ENCODE measurements at regions not wholly inside any gene's neighbourhood (a gene's known extent, or its start where the extent isn't known, plus 50 kb on each side); places are given as distances from the start of the nearest gene placed in this dataset.

GRCh38 chr1:221431961-221432360 is 309.9 kb downstream of the DUSP10 start:
- Mint-ChIP-seq H3K36me3 (peaks cover 0 to 7% of the 10 kb centered on the region in 2 donors), H3K9me3 (peaks cover 0 to 11% of the 10 kb centered on the region in 2 donors), H3K27ac (no peak overlapping the region)
- DNase-seq (ENCODE audit: low spot score in 2 of 2) (no peak), ATAC-seq (no peak)

GRCh38 chr1:221435504-221435904 is 306.4 kb downstream of the DUSP10 start:
- Mint-ChIP-seq H3K27ac (no peak overlapping the region), H3K9me3 (no peaks in the 10 kb centered on the region), H3K36me3 (peaks cover 0 to 7% of the 10 kb centered on the region in 2 donors)
- ATAC-seq: no peak
- DNase-seq (ENCODE audit: low spot score in 2 of 2): no peak

- Mint-ChIP-seq H3K27ac (no peak overlapping the region), H3K36me3 (no peaks in the 10 kb centered on the region), H3K9me3 (no peaks in the 10 kb centered on the region)
- ATAC-seq: no peak
- DNase-seq (ENCODE audit: low spot score in 2 of 2): no peak
These were observed 304.7 kb downstream of the DUSP10 start for GRCh38 chr1:221437171-221437570.

GRCh38 chr1:221437926-221438325 is 304.0 kb downstream of the DUSP10 start:
- H3K9me3 Mint-ChIP-seq: no peaks in the 10 kb centered on the region
- ATAC-seq (no peak), DNase-seq (ENCODE audit: low spot score in 2 of 2) (no peak)
- H3K27ac Mint-ChIP-seq: no peak overlapping the region
- H3K36me3 Mint-ChIP-seq: no peaks in the 10 kb centered on the region

GRCh38 chr1:221439008-221439746 is 302.7 kb downstream of the DUSP10 start:
- Mint-ChIP-seq H3K36me3 (no peaks in the 10 kb centered on the region), H3K9me3 (no peaks in the 10 kb centered on the region), H3K27ac (peak overlapping the region; percentile 76 to 95)
- DNase-seq (ENCODE audit: low spot score in 2 of 2) (peak; percentile 57 to 67), ATAC-seq (peak; percentile 90 to 93)

- Mint-ChIP-seq H3K27ac (peak overlapping the region; percentile 76 to 95), H3K9me3 (no peaks in the 10 kb centered on the region), H3K36me3 (no peaks in the 10 kb centered on the region)
- DNase-seq (ENCODE audit: low spot score in 2 of 2): peak in 1 of 2 donors; percentile 37
- peak; percentile 77 to 80 for ATAC-seq
These were observed 302.0 kb downstream of the DUSP10 start for GRCh38 chr1:221439747-221440501.

GRCh38 chr1:221440658-221441057 is 301.2 kb downstream of the DUSP10 start:
- peak overlapping the region in 1 of 2 donors; percentile 76 for H3K27ac Mint-ChIP-seq
- H3K9me3 Mint-ChIP-seq: no peaks in the 10 kb centered on the region
- H3K36me3 Mint-ChIP-seq: no peaks in the 10 kb centered on the region
- no peak for ATAC-seq
- DNase-seq (ENCODE audit: low spot score in 2 of 2): no peak

GRCh38 chr1:221442056-221442455 is 299.8 kb downstream of the DUSP10 start:
- no peaks in the 10 kb centered on the region for H3K36me3 Mint-ChIP-seq
- DNase-seq (ENCODE audit: low spot score in 2 of 2): no peak
- H3K9me3 Mint-ChIP-seq: no peaks in the 10 kb centered on the region
- no peak overlapping the region for H3K27ac Mint-ChIP-seq
- no peak for ATAC-seq

GRCh38 chr1:221444346-221444745 is 297.5 kb downstream of the DUSP10 start:
- Mint-ChIP-seq H3K9me3 (peaks cover 0 to 4% of the 10 kb centered on the region in 2 donors), H3K36me3 (no peaks in the 10 kb centered on the region), H3K27ac (no peak overlapping the region)
- DNase-seq (ENCODE audit: low spot score in 2 of 2) (no peak), ATAC-seq (no peak)

- no peak for ATAC-seq
These were observed 293.2 kb downstream of the DUSP10 start for GRCh38 chr1:221448585-221449175.

GRCh38 chr1:221449194-221449593 is 292.7 kb downstream of the DUSP10 start:
- DNase-seq (ENCODE audit: low spot score in 2 of 2) (no peak), ATAC-seq (no peak)
- Mint-ChIP-seq H3K9me3 (peaks cover 0 to 5% of the 10 kb centered on the region in 2 donors), H3K27ac (no peak overlapping the region), H3K36me3 (no peaks in the 10 kb centered on the region)

More at GRCh38 chr1:221448585-221449175, 293.2 kb downstream of the DUSP10 start:
- no peak overlapping the region for H3K27ac Mint-ChIP-seq
- no peak for DNase-seq (ENCODE audit: low spot score in 2 of 2)
- no peaks in the 10 kb centered on the region for H3K36me3 Mint-ChIP-seq
- H3K9me3 Mint-ChIP-seq: peaks cover 0 to 5% of the 10 kb centered on the region in 2 donors

GRCh38 chr1:221449801-221450470 is 292.0 kb downstream of the DUSP10 start:
- ATAC-seq (peak; percentile 59 to 98), DNase-seq (ENCODE audit: low spot score in 2 of 2) (no peak)
- H3K9me3 Mint-ChIP-seq: peaks cover 0 to 5% of the 10 kb centered on the region in 2 donors
- H3K36me3 Mint-ChIP-seq: no peaks in the 10 kb centered on the region
- no peak overlapping the region for H3K27ac Mint-ChIP-seq

- DNase-seq (ENCODE audit: low spot score in 2 of 2): no peak
- no peak for ATAC-seq
- H3K9me3 Mint-ChIP-seq: peaks cover 0 to 5% of the 10 kb centered on the region in 2 donors
- no peaks in the 10 kb centered on the region for H3K36me3 Mint-ChIP-seq
- no peak overlapping the region for H3K27ac Mint-ChIP-seq
These were observed 290.1 kb downstream of the DUSP10 start for GRCh38 chr1:221451741-221452140.

GRCh38 chr1:221454096-221454495 is 287.8 kb downstream of the DUSP10 start:
- ATAC-seq: no peak
- no peaks in the 10 kb centered on the region for H3K36me3 Mint-ChIP-seq

GRCh38 chr1:221456918-221457317 is 285.0 kb downstream of the DUSP10 start:
- H3K27ac Mint-ChIP-seq: no peak overlapping the region
- no peak for ATAC-seq

More at GRCh38 chr1:221454096-221454495, 287.8 kb downstream of the DUSP10 start:
- no peak for DNase-seq (ENCODE audit: low spot score in 2 of 2)
- Mint-ChIP-seq H3K9me3 (peaks cover 0 to 4% of the 10 kb centered on the region in 2 donors), H3K27ac (no peak overlapping the region)

GRCh38 chr1:221457685-221458446 is 284.0 kb downstream of the DUSP10 start:
- no peaks in the 10 kb centered on the region for H3K36me3 Mint-ChIP-seq
- no peak overlapping the region for H3K27ac Mint-ChIP-seq
- ATAC-seq (no peak), DNase-seq (ENCODE audit: low spot score in 2 of 2) (no peak)
- no peaks in the 10 kb centered on the region for H3K9me3 Mint-ChIP-seq

More at GRCh38 chr1:221456918-221457317, 285.0 kb downstream of the DUSP10 start:
- no peaks in the 10 kb centered on the region for H3K36me3 Mint-ChIP-seq
- H3K9me3 Mint-ChIP-seq: no peaks in the 10 kb centered on the region
- no peak for DNase-seq (ENCODE audit: low spot score in 2 of 2)
